ENCODE measurements at regions not wholly inside any gene's neighbourhood (a gene's known extent, or its start where the extent isn't known, plus 50 kb on each side); places are given as distances from the start of the nearest gene placed in this dataset.

DNA sequence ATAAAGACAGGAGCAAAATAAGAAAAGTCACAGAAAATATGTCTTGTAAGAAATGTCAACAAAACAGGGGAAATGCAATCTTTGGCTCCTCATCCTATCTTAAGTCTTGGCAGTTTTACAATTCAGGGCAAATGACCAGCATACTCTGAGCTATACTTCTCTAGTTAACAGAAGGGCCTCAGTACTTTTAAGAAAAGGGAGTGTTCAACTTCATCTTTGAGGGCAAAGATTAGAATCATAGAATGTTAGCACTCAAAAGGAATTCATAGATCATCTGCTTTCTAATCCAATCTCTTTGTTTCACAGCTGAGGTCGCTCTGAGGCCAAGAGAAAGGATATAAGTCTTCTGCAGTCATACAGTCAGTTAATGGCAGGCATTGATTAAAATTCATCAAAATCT, 174.0 kb upstream of the NT5C1B start:
- DNase-seq: no peak

DNA sequence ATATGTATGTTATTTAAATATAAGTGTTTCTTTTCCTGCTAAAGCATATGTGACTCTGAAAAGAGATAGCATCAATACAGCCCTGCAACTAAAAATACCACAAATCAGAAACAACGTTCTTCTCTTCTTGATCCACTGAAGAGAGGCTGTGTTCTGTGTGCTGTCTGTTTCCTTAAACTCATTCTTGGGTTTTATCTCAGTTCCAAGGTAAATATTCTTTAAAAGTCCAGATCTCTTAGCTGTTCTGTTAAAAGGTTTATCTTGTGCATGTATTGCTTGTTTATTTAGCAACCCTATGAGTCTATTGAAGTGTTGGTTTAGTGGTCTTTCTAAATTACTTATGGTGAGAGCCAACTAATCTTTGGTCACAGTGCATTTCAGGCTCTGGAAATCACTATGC, 173.3 kb upstream of the NT5C1B start:
- DNase-seq: no peak

DNA sequence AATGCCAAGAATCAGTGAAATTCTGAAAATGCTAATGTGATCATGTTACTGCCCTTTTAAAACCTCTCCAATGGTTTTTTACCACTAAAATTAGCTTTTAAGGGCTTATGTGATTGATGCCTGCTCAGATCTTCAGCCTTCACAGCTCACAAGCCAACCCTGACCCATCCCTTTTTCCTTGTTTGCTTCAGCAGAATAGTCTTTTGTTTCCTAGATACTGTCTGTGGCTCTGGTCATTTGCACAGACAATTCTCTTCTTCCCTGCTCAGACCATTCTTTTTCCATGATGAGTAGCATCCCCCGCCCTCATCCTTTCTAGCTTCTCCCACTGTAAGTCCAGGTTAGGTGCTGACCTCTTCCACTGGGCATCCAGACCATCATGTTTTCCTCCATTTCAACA, 164.9 kb upstream of the NT5C1B start:
- DNase-seq: no peak

DNA sequence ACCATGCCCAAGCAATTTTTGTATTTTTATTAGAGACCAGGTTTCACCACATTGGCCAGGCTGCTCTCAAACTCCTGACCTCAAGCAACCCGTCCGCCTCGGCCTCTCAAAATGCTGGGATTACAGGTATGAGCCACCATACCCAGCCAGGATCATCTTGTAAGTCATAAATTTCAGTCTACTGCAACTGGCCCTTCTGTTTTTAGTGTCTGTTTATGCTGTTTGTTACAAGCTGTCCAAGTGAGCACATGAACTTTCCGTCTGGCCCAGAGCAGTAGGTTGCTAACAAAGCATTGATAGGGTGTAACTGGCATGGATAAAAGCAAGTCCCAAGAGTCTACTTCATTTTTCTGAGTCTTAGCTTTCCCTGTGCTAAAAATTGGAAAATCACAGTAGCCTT, 164.4 kb upstream of the NT5C1B start:
- no peak for DNase-seq

DNA sequence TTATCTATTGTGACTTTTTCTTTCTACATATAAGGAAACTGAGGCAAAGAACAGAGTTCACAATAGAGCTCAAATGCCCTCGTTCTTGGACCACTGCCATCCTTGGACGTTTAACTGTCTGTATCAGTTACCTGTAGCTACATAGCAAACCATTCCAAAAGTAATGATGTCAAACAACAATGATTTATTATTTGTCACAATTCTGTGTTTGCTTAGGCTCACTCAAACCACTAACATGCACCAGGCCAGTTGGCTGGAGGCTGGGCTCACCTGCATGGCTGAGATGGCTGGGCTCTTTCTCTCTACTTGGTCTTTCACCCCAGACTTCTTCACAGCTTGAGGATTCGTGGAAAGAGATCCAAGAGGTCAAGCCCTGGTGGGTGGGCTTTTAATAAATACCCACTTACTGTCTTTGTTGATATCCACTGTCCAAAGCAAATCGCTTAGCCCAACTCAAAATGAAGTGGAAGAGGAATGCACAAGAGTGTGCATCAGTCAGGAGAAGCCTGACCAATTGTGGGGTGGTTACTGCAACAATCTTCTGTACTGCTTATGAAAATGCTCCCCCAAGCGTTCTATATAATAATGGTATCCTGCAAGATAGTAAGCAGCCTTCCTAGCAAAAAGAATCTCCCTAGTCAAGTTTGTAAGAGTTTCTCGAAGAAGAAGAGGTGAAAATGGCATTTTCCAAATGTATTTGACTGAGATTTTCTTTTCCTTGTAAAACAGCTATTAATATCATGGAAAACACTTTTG, 163.5 kb upstream of the NT5C1B start:
- DNase-seq: no peak

DNA sequence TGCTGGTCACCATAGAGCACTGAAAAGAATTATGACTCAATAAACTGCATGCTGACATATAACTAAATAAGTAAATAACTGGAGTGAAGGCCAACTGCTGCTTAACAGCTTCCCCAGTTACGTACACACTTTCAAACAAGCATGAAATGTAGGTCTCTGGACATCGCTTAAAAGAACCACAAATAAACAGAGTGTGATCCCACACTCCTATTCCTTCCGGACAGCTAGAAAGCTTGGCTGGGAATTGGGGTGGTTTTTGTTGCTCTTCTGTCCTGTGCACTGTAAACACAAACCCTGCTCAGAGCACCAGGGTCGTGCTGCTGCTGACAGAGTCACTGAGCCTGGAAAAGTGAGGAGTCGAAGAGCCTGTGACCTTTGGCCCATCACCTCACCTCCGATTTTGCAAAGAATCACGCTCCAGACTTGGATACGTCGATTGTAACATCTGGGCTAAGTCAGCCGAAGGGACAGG, 162.7 kb upstream of the NT5C1B start:
- peak; percentile 52 for DNase-seq

DNA sequence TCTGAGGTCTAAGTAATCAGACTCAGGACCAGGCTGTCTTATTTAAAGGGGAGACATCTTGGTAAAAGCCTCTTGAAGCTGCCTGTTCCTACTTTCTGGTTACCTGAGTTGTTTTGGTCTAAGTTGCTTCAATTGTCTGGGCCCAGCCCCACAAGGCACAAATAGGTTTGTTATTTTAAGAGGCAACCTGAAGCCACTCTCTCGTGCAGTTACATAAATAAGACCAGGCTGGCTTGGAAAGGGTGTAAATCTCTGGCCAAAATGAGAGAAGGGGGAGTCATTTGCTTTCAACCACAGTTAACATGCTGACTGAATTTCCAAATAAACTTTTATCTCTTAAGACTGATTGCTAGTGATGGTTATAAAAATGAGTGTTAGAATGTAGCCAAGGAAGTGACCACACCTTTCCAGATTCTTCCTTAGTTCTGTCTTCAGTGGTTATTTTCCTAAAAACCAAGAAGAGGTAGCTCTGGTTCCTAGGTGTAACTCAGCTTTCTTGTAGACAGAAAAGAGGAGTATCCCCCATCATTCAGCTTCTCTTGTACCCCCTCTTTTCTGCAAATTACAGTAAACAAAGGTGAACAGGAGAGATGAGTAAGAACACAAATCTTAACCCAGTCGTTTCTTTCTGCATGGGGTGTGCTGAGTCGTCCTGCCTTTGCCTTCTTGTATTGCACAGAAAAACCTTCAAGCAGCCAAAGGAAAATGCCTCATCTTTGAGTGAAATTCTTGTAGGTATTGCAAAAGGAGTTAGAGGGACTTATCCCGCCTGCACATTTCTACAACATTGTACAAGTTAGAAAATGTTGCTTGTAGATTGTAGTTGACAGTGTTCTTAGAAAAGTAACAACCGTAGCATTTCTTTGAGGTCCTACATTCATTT, 161.5 kb upstream of the NT5C1B start:
- DNase-seq: peak; percentile 26

DNA sequence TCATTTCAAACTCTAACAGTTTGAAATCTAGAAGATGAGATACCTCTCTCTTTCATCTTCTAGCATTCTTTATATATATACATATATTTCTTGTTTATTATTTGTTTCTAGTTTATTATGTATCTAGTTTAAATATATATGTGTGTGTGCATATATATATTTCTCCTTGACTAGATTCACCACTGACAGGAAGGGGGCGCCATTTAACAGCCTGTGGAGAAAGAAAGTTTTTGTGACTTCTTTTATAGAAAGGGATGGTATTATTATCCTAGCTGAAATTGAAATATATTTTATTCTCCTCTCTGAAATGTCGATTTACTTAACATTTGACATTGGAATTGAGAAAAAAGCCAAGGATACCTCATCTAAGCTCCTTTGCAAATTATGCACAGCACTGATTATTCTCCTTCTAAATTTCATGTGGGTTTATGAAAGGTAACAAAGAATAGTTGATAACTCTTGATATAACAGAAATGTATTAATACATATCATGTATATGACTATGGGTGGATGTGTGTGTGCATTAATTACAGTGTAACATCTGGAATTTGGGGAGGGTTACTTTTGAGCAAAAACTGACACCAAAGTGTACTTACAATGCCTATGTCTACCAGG, 160.7 kb upstream of the NT5C1B start:
- no peak for DNase-seq

DNA sequence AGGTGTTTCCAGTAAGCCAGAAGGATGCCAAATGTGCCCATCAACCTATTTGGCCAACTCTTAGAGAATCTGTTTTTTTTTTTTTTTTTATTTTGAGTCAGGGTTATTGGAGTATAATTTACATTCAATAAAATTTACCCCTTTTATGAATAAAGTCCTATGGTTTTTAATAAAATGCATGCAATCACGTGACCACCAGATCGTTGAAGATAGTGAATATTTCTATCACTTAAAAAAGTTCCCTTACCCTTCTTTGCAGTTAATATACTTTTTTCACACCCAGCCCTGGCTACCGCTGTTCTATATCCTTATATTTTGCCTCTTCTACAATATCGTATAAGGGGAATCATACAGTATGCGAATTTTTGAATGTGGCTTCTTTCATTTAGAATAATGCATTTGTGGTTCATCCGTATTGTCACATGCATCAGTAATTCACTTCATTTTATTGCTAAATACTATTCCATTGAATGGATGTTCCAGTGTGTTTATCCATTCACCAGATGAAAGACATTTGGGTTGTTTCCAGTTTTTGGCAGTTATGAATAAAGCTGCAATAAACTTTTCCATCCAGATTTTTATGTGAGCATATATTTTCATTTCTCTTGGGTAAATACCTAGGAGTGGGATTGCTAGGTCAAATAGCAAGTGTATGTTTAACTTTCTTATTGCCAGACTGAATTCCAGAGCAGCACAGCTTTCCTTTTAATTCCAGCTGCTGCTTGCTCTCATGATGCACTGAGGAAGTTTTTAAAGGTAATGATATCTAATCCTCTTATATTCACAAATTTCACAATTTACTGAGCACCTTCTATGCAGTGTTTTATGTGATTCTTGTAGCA, 156.3 kb upstream of the NT5C1B start:
- no peak for DNase-seq

DNA sequence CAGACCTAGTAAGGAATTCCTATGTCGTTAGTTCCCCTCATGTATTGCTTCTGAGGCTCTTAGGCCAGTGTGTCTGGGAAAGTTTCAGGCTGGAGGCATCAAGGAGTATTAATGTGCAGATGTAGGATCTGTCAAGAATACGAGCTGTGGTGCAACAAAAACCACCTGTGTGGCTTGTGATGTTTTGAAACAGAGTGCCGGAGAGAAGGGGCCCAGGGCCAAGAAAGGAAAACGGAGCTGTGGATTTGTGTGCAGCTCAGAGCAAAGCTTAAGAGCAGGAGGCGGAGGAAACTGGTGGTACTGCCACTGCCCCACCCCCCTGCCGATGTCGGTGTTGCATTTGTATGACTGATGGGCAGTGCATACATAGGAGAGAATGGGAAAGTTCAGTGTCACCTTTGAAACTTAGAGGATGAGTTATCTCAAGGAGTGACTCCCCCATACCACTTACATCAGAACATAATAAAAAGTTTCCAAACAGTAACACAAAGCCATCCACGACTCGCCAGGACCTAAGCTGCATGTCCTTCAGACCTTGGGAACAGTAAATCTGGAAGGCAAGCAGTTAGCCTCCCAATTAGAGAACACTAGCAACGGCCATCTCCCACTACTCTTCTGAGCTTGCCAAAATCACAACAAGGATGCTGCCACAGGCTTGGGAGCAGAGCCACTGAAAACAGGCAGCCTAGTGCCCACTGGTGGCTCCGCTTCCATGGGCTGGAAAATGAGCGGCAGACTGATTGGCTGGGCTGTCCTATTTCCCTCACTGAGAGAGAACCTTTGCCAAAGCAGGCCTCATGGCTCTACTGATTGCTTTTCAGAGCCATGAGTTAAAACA, 152.7 kb upstream of the NT5C1B start:
- DNase-seq: peak; percentile 52

DNA sequence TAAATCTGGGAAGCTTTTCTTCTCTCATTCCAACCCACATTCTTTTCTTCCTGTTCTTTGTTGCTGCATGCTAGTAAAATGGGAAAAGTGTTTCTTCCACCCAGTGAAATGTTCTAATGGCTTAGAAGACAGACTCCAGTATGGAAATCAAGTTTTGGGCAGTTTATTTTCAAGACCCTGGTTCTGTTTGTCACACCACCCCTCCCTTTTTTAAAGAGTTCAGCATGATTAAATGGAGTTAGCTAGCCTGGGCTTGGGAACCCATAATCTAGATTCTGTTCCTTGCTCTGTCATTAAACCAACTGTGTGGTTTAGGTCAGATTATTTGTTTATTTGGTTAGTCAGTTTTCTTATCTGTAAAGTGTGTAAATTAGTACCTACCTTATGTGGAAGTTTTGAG, 151.8 kb upstream of the NT5C1B start:
- no peak for DNase-seq

DNA sequence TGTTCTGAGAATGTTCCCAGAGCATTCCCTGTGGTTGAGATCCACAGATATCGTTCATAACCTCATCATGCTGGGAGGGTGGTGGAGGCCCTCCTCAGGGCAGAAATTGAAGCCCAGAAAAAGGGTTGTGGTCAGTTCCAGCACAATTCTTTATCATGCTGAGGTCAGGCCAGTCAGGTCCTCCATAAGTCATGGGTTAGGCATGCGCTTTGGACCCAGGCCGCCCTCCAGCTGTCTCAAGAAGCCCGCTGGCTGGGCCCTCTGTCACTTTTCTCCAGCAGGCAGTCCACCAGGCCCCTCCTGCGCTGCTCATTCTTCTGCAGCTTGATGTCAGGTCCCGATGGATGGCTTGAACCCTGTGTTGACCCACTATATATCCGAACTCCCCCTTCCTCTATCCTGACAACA, 151.1 kb upstream of the NT5C1B start:
- no peak for DNase-seq

DNA sequence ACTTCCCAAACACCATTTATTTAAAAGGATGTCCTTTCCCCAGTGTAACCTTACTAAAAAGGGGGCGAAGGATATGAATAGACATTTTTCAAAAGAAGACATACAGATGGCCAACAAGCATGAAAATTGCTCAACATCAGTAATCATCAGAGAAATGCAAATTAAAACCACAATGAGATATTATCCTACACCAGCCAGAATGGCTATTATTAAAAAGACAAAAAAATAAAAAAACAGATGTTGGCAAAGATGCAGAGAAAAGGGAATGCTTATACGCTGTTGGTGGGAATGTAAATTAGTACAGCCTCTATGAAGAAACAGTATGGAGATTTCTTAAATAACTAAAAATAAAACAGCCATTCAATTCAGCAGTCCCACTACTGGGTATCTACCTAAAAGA, 142.3 kb upstream of the NT5C1B start:
- no peak for DNase-seq

DNA sequence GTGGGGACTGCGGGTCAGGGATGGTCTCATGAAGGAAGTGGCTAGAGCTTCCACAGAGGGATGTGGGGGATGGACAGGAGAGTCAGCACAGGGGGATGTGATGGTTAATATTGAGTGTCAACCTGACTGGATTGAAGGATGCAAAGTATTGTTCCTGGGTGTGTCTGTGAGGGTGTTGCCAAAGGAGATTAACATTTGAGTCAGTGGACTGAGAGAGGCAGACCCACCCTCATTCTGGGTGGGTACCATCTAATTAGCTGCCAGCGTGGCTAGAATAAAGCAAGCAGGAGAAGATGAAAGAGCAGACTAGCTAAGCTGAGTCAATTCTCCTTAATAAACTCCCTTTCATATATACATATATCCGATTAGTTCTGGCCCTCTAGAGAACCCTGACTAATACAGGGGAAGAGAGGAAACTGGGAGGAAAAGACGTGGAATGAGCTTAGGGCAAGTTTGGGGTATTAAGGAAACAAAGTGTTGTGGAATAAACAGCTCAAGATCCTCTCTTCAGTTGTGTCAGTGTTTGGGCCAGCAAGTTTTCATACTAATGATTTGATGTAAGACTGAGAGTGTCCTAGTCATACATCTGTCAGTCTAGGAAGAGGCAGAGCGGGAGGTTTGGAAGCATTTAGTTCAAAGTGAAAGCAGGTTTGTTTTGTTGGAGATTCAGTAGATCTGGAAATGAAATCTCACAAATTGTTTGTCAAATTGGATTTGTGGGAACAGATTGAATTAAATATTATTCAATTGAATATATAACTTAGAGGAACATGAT, 135.2 kb upstream of the NT5C1B start:
- DNase-seq: no peak

DNA sequence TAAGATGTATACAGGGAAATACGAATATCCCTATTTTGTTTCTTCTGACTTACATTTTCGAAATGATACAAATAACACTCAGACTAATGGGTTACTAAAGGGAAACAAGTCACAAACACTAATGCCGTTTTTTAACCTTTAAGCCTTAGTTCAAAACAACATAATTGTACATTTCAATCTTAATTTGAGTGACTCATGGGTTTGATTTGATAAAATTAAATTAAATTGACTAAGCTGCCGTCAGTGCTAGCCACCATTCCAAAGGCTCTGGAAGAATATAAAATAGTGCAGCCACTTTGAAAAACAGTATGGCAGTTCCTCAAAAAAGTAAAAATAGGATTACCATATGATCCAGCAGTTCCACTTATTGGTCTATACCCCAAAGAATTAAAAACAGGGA, 133.8 kb upstream of the NT5C1B start:
- DNase-seq: no peak

DNA sequence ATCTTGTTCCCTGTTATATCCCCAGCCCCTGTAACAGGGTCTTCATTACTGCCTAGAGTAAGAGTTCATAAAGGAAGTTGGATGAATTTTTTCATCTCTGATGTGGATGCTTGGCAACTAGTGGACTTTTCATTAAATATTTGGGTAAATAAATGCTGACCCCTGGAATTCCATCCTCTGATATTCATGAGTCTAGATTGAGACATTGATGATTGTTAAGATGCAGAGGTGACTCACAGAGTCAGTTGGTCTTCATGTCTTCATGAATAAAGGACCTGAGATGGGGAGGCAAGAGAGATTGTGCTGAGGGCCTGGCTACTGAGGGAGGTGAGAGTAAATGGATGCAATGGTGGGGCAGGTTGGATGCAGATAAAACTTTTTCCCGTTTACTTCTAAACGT, 132.7 kb upstream of the NT5C1B start:
- DNase-seq: no peak

DNA sequence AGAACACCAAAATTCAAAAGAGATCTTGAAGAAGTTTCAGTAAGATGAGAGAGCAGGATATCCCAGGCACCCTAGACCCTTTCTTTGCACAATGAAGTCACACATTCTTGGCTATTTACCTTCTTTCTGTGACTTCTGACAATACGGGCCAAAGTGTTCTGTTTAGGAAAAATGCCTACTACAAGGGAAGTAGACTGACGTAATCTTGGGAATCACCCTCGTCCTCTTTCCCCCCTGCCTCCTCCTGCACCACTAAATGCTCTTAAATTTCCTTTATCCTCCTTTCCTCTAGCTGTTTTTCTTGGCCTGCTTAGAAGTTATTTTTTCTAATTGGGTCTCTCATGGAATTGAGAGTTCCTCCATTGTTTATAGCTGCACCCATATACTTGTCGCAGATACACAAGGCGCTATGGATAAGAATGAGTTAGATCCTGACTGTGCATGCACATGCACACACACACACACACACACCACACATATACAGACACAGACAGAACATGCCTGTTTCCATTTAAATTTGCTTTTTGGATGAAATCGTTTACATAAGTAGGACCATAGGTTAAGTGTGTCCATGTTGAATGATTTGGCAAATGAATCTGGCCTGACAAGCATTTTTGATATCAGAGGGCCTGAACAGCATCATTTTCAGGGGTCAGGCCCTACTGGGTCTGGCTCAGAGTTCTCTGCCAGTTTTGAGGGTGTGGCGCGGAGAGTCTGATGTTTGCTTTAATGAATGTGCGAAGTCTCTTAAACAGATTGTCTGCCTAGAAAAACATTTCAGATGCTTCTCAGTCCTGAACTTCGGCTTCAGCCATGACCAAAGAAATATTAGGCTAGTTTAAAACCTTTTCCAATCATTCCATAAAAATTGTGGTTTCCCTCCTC, 131.9 kb upstream of the NT5C1B start:
- no peak for DNase-seq

DNA sequence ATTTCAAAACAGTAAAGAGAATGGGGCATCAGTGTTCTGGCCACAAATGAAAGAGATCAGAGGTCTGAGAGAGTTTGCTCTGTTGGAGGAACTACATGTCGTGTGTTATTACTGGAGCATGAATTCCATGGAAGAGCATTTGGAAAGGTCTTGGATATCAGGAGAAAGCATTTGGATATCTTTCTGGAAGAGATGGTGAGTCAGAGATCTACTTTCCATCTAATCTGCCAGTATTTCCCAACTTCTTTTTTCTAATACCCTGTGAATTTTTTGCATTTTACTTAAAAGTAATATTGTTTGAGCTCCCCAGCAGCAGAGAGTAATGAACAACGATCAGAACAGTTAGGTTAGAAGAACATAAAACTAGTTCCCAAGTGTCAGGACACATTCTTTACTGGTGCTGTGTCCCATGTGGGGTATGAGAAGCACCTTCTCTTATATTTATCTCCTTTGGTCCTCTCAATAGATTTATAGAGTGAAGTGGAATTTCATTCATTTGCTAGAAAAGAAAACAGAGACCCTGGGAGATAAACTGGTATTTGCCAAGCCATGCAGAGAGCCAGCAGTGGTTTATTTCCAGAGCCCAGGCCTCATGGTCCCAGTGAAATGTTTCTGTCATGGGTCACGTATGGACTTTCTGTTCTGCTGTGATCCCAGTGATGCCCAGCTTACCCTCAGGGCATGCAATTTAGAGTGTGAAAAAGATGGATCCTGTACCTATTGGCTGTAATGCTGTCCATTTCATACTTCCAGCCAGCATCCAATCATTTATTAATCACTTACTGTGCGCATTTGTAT, 130.8 kb upstream of the NT5C1B start:
- no peak for DNase-seq
